GM21390 (cell line): ENCODE measurements at regions not wholly inside any gene's neighbourhood (a gene's known extent, or its start where the extent isn't known, plus 50 kb on each side); places are given as distances from the start of the nearest gene placed in this dataset.

Source experiments
- ATAC-seq: cut with Tn5 transposase; IDR thresholded peaks from one replicate; pipeline ENCODE4 v1.9.1; 2021; ENCODE audit not compliant: unreplicated experiment

GRCh38 chr2:220930271-220931076, 641.6 kb downstream of the EPHA4 start:
- ATAC-seq: no peak

- ATAC-seq: no peak
Measured at GRCh38 chr2:220931491-220931890, 640.6 kb downstream of the EPHA4 start.

GRCh38 chr2:220932041-220932440, 640.1 kb downstream of the EPHA4 start:
- ATAC-seq: no peak

- peak; percentile 70 for ATAC-seq
Measured at GRCh38 chr2:220935789-220936321, 636.2 kb downstream of the EPHA4 start.

- ATAC-seq: no peak
Measured at GRCh38 chr2:220936641-220937197, 635.4 kb downstream of the EPHA4 start.

- ATAC-seq: no peak
Measured at GRCh38 chr2:220937245-220937644, 634.9 kb downstream of the EPHA4 start.

GRCh38 chr2:220940646-220941045, 631.5 kb downstream of the EPHA4 start:
- no peak for ATAC-seq

- no peak for ATAC-seq
Measured at GRCh38 chr2:220941683-220942082, 630.4 kb downstream of the EPHA4 start.

- ATAC-seq: no peak
Measured at GRCh38 chr2:220946552-220946951, 625.6 kb downstream of the EPHA4 start.

- no peak for ATAC-seq
Measured at GRCh38 chr2:220948579-220948978, 623.5 kb downstream of the EPHA4 start.

GRCh38 chr2:220949466-220949865, 622.6 kb downstream of the EPHA4 start:
- ATAC-seq: no peak

- ATAC-seq: no peak
Measured at GRCh38 chr2:220955776-220956175, 616.3 kb downstream of the EPHA4 start.

- no peak for ATAC-seq
Measured at GRCh38 chr2:220956429-220956828, 615.7 kb downstream of the EPHA4 start.

- ATAC-seq: no peak
Measured at GRCh38 chr2:220959391-220959802, 612.7 kb downstream of the EPHA4 start.

- no peak for ATAC-seq
Measured at GRCh38 chr2:220961143-220961860, 610.8 kb downstream of the EPHA4 start.

- ATAC-seq: no peak
Measured at GRCh38 chr2:220962556-220962955, 609.5 kb downstream of the EPHA4 start.

- no peak for ATAC-seq
Measured at GRCh38 chr2:220963076-220963475, 609.0 kb downstream of the EPHA4 start.

GRCh38 chr2:220963930-220964329, 608.2 kb downstream of the EPHA4 start:
- ATAC-seq: no peak

GRCh38 chr2:220966636-220967035, 605.5 kb downstream of the EPHA4 start:
- ATAC-seq: no peak

GRCh38 chr2:220969348-220969747, 602.8 kb downstream of the EPHA4 start:
- ATAC-seq: no peak

GRCh38 chr2:220980966-220981675, 591.0 kb downstream of the EPHA4 start:
- ATAC-seq: no peak
